Spleen (tissue), 11 donors: ENCODE measurements at regions not wholly inside any gene's neighbourhood (a gene's known extent, or its start where the extent isn't known, plus 50 kb on each side); places are given as distances from the start of the nearest gene placed in this dataset.

ENCODE experiments used
- DNase-seq: peaks from one replicate; pipeline ENCODE4 v3.0.0-alpha.2; 2020
- H3K27ac ChIP-seq, 8 donors: fragments of 200-600 bp; sonication (generic) in 7 of 8; 1 replicate in 4 of 8; 2 replicates in 4 of 8; pipeline versions ENCODE4 v1.5.0 to v1.8.0; 2016 to 2021; ENCODE audit warnings: inconsistent platforms in 4 of 8, mild to moderate bottlenecking in 4 of 8, moderate library complexity in 1 of 8
- H3K27me3 ChIP-seq, 7 donors: fragments of 200-600 bp; sonication (generic) in 6 of 7; replicated peaks in 1 of 7; 1 replicate in 4 of 7; 2 replicates in 3 of 7; pipeline versions ENCODE4 v1.5.0 to v1.8.0; 2016 to 2021; ENCODE audit warnings: inconsistent platforms in 3 of 7, mild to moderate bottlenecking in 1 of 7
- H3K36me3 ChIP-seq, 6 donors: fragments of 200-600 bp; sonication (generic) in 5 of 6; 1 replicate in 4 of 6; 2 replicates in 2 of 6; pipeline versions ENCODE4 v1.5.0 to v1.8.0; 2016 to 2021; ENCODE audit warnings: inconsistent platforms in 2 of 6
- H3K4me1 ChIP-seq, 6 donors: fragments of 200-600 bp; sonication (generic) in 5 of 6; 1 replicate in 3 of 6; 2 replicates in 3 of 6; pipeline versions ENCODE4 v1.5.0 to v1.8.0; 2016 to 2021; ENCODE audit warnings: inconsistent platforms in 3 of 6
- H3K4me3 ChIP-seq, 8 donors: fragments of 200-600 bp; sonication (generic) in 7 of 8; 1 replicate in 4 of 8; 2 replicates in 4 of 8; pipeline versions ENCODE4 v1.5.0 to v1.8.0; 2016 to 2021; ENCODE audit warnings: inconsistent platforms in 4 of 8, mild to moderate bottlenecking in 4 of 8, moderate library complexity in 2 of 8
- H3K9me3 ChIP-seq, 8 donors: fragments of 200-600 bp; sonication (generic) in 7 of 8; 1 replicate in 4 of 8; 2 replicates in 4 of 8; pipeline versions ENCODE4 v1.5.0 to v1.8.0; 2016 to 2021; ENCODE audit warnings: inconsistent platforms in 4 of 8
- CTCF ChIP-seq, 11 experiments: fragments of 200-600 bp in 7 of 11; fragments of 450-650 bp in 4 of 11; sonication (generic) in 4 of 11; IDR thresholded peaks in 8 of 11; conservative IDR thresholded peaks in 3 of 11; 1 replicate in 7 of 11; 2 replicates in 4 of 11; pipeline versions ENCODE4 v1.4.0 to v1.8.0; 2016 to 2021; ENCODE audit warnings: antibody characterized with exemption in 11 of 11, inconsistent platforms in 4 of 11, mild to moderate bottlenecking in 1 of 11
- POLR2A ChIP-seq, 3 donors: fragments of 450-650 bp; IDR thresholded peaks; one replicate each; pipeline ENCODE4 v1.5.1; 2017; ENCODE audit warnings: antibody characterized with exemption in 3 of 3, mild to moderate bottlenecking in 1 of 3
- POLR2AphosphoS5 ChIP-seq, 3 donors: sonication (generic); formaldehyde crosslinking; IDR thresholded peaks; one replicate each; pipeline ENCODE4 v1.5.1; 2017; ENCODE audit warnings: antibody characterized with exemption in 3 of 3
- WGBS, 5 donors: extraction: QIAGEN DNeasy Blood & Tissue Kit in 3 of 5; methylation state at CpG; one replicate each; pipeline versions ENCODE4 v1.1.5 to v1.1.7; 2013 to 2018; 5-methylcytosine and 5-hydroxymethylcytosine counted together
- intact Hi-C: fragments of 100-400 bp; cut with DNase I; formaldehyde crosslinking; loops from one replicate; pipeline ENCODE4 v1.15.0; 2023; ENCODE audit warnings: low total_unique reads
- donor health status: healthy with polysubstance abuse.
- donor health status: DM: no; HTN: no; CAD: no; lungs with moderate emphysema.
- donor health status: DM: no; HTN: no; CAD: no.
- donor health status: Bipolar disorder and iron deficiency.
- donor health status: healthy.
- donor health status: DM: no; HTN: no; CAD: no.
- donor health status: DM: yes; HTN: yes; CAD: no.

- intact Hi-C loops = no loop called here
- Histone ChIP-seq H3K9me3 (peaks cover 0 to 23% (median 13%) of the 10 kb centered on the region in 8 donors), H3K4me1 (no peaks in the 10 kb centered on the region), H3K4me3 (no peak overlapping the region), H3K36me3 (no peaks in the 10 kb centered on the region), H3K27ac (no peak overlapping the region), H3K27me3 (no peaks in the 10 kb centered on the region)
- DNase-seq = no peak
- 85 to 97% (median 93%) methylated on average over 5 of the region's 5 CpGs for WGBS, 5 donors
- TF ChIP-seq CTCF (IDR thresholded peaks at IDR 0.05 in 8 of 11, conservative IDR thresholded peaks at IDR 0.05 in 3 of 11) (no peak), POLR2AphosphoS5 (IDR thresholded peaks at IDR 0.05) (no peak), POLR2A (IDR thresholded peaks at IDR 0.05) (no peak)
Measured at GRCh38 chr5:67343835-67344234, 147.2 kb upstream of the CD180 start.

GRCh38 chr5:67341478-67341877, 144.9 kb upstream of the CD180 start:
- 82 to 98% (median 88%) methylated on average over 2 of the region's 2 CpGs for WGBS, 5 donors
- Histone ChIP-seq H3K36me3 (no peaks in the 10 kb centered on the region), H3K27me3 (no peaks in the 10 kb centered on the region), H3K9me3 (peaks cover 0 to 23% (median 13%) of the 10 kb centered on the region in 8 donors), H3K4me1 (no peaks in the 10 kb centered on the region), H3K4me3 (no peak overlapping the region), H3K27ac (no peak overlapping the region)
- DNase-seq = no peak
- intact Hi-C loops = no loop called here
- TF ChIP-seq POLR2A (IDR thresholded peaks at IDR 0.05) (no peak), CTCF (IDR thresholded peaks at IDR 0.05 in 8 of 11, conservative IDR thresholded peaks at IDR 0.05 in 3 of 11) (no peak), POLR2AphosphoS5 (IDR thresholded peaks at IDR 0.05) (no peak)

- no peaks in the 10 kb centered on the region for H3K4me1 ChIP-seq
- TF ChIP-seq CTCF (IDR thresholded peaks at IDR 0.05 in 8 of 11, conservative IDR thresholded peaks at IDR 0.05 in 3 of 11) (no peak), POLR2A (IDR thresholded peaks at IDR 0.05) (no peak), POLR2AphosphoS5 (IDR thresholded peaks at IDR 0.05) (no peak)
- intact Hi-C loops = no loop called here
- peaks cover 0 to 5% (median 1%) of the 10 kb centered on the region in 8 donors for H3K9me3 ChIP-seq
- 88 to 97% (median 91%) methylated on average over 1 of the region's 1 CpG for WGBS, 5 donors
- no peak overlapping the region for H3K27ac ChIP-seq
- no peak overlapping the region for H3K4me3 ChIP-seq
- no peaks in the 10 kb centered on the region for H3K36me3 ChIP-seq
- DNase-seq = no peak
- no peaks in the 10 kb centered on the region for H3K27me3 ChIP-seq
Measured at GRCh38 chr5:67339219-67339767, 142.7 kb upstream of the CD180 start.

- no peaks in the 10 kb centered on the region for H3K4me1 ChIP-seq
- no peaks in the 10 kb centered on the region for H3K36me3 ChIP-seq
- TF ChIP-seq POLR2A (IDR thresholded peaks at IDR 0.05) (no peak), CTCF (IDR thresholded peaks at IDR 0.05 in 8 of 11, conservative IDR thresholded peaks at IDR 0.05 in 3 of 11) (no peak), POLR2AphosphoS5 (IDR thresholded peaks at IDR 0.05) (no peak)
- H3K9me3 ChIP-seq = no peaks in the 10 kb centered on the region
- no peaks in the 10 kb centered on the region for H3K27me3 ChIP-seq
- no peak overlapping the region for H3K4me3 ChIP-seq
- DNase-seq = no peak
- no peak overlapping the region for H3K27ac ChIP-seq
- intact Hi-C loops = no loop called here
Measured at GRCh38 chr5:67338421-67338820, 141.8 kb upstream of the CD180 start.
